ENCODE measurements at regions not wholly inside any gene's neighbourhood (a gene's known extent, or its start where the extent isn't known, plus 50 kb on each side); places are given as distances from the start of the nearest gene placed in this dataset.

DNA sequence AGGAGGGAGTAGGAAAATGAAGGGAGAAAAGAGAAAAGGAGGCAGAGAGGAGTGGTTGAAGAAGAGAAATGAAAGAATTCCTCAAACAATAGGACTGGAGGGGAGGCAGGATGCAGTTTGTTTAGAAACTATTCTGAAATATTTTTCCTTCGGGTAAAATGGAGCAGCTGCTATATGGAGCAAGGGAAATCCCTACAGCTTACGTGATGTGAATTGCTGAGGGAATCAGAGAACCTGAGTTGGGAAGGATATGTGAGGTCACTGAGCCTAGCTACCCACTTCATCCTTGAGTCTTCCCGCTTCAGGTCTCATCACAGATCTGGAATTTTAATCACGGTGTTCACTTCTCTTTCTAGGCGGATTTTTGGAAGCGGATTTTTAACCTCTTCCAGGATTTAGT lies 204.3 kb downstream of the ERCC6L2 start:
- H3K27me3 ChIP-seq = no peaks in the 10 kb centered on the region
- H3K27ac ChIP-seq = peak overlapping the region in 4 of 5 donors; percentile 34 to 68 (median 52)
- H3K4me3 ChIP-seq = no peak overlapping the region
- TF ChIP-seq, protein P1, sequence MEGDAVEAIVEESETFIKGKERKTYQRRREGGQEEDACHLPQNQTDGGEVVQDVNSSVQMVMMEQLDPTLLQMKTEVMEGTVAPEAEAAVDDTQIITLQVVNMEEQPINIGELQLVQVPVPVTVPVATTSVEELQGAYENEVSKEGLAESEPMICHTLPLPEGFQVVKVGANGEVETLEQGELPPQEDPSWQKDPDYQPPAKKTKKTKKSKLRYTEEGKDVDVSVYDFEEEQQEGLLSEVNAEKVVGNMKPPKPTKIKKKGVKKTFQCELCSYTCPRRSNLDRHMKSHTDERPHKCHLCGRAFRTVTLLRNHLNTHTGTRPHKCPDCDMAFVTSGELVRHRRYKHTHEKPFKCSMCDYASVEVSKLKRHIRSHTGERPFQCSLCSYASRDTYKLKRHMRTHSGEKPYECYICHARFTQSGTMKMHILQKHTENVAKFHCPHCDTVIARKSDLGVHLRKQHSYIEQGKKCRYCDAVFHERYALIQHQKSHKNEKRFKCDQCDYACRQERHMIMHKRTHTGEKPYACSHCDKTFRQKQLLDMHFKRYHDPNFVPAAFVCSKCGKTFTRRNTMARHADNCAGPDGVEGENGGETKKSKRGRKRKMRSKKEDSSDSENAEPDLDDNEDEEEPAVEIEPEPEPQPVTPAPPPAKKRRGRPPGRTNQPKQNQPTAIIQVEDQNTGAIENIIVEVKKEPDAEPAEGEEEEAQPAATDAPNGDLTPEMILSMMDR (IDR thresholded peaks at IDR 0.05) = no peak
- TF ChIP-seq POLR2AphosphoS5 (IDR thresholded peaks at IDR 0.05) (no peak), EP300 (IDR thresholded peaks at IDR 0.05) (no peak), POLR2A (IDR thresholded peaks at IDR 0.05) (no peak)
- no peaks in the 10 kb centered on the region for H3K36me3 ChIP-seq
- WGBS, 5 donors = 60 to 82% (median 73%) methylated on average over 6 of the region's 6 CpGs
- DNase-seq = no peak
- intact Hi-C loops (cut with DNase I; ENCODE audit: low total_unique reads) = no loop called here
- H3K9me3 ChIP-seq = no peaks in the 10 kb centered on the region
- peaks cover 5 to 43% (median 19%) of the 10 kb centered on the region in 4 donors for H3K4me1 ChIP-seq

DNA sequence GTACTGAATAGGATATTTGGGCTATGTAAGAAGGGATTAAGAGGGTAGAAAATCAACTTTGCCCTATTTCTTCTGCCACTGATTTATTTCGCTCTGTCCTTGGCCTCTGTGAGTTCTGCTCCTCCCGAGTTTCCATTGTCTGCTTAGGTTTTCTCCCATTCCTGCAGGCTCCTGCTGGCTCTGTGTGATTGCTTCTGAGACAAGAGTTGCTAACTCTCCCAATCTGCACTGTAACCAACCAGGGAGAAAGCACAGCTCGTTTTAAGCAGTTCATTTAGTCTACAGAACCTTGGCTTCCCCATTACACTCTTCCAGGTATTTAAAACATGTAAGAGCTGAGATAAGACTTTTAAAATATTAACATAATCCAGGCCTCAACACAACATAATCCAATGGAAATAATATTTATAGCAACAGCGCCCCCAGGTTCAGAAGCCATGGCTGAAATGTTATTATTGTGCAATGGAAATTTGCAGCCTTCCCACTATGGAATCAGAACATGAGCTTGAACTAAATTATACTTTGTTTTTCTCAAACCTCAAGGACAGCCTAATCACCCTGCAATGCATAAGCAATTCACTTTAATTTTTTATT lies 203.5 kb downstream of the ERCC6L2 start:
- H3K27ac ChIP-seq = peak overlapping the region in 3 of 5 donors; percentile 43 to 68 (median 60)

DNA sequence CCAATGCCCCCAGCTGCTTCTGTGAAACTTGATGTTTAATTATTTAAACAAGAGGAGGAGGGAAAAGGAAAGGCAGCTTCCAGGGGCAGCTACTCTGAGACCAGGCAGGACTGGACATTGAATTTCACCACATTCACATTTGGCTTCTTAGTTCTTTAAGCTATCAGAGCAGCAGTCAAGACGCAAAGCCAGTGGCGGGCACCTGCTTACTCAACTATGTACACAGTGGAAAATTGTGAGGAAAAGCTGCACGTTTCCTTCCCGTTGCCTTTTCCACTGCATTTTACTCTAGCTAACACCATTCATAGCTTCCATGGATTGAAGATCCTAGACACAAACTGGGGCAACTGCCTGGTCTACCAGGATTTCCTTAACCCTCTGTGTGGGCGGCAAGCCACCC lies 200.3 kb downstream of the ERCC6L2 start:
- intact Hi-C loops (cut with DNase I; ENCODE audit: low total_unique reads) = no loop called here
- H3K4me1 ChIP-seq = peaks cover 23 to 63% (median 45%) of the 10 kb centered on the region in 4 donors
- no peaks in the 10 kb centered on the region for H3K36me3 ChIP-seq
- peak in 2 of 3 donors; percentile 43 to 66 for TF ChIP-seq POLR2AphosphoS5 (IDR thresholded peaks at IDR 0.05)
- TF ChIP-seq, protein P1 (IDR thresholded peaks at IDR 0.05) = no peak
- WGBS, 5 donors = 40 to 70% (median 62%) methylated on average over 5 of the region's 5 CpGs
- no peaks in the 10 kb centered on the region for H3K9me3 ChIP-seq
- peak overlapping the region; percentile 20 to 88 (median 74) for H3K27ac ChIP-seq
- H3K4me3 ChIP-seq = no peak overlapping the region
- DNase-seq = peak; percentile 39 to 76
- no peaks in the 10 kb centered on the region for H3K27me3 ChIP-seq

More for the DNA sequence above, 203.5 kb downstream of the ERCC6L2 start:
- Histone ChIP-seq H3K27me3 (no peaks in the 10 kb centered on the region), H3K9me3 (no peaks in the 10 kb centered on the region), H3K4me1 (peaks cover 8 to 50% (median 27%) of the 10 kb centered on the region in 4 donors), H3K4me3 (no peak overlapping the region), H3K36me3 (no peaks in the 10 kb centered on the region)
- 33 to 53% (median 49%) methylated on average over 4 of the region's 4 CpGs for WGBS, 5 donors
- intact Hi-C loops (cut with DNase I; ENCODE audit: low total_unique reads) = no loop called here
- no peak for TF ChIP-seq EP300 (IDR thresholded peaks at IDR 0.05)
- TF ChIP-seq, protein P1 (IDR thresholded peaks at IDR 0.05) = peak in 1 of 7 experiments; percentile 10
- TF ChIP-seq POLR2A (IDR thresholded peaks at IDR 0.05) = no peak
- TF ChIP-seq POLR2AphosphoS5 (IDR thresholded peaks at IDR 0.05) = peak in 1 of 3 donors; percentile 34
- peak in 1 of 2 donors; percentile 51 for DNase-seq

DNA sequence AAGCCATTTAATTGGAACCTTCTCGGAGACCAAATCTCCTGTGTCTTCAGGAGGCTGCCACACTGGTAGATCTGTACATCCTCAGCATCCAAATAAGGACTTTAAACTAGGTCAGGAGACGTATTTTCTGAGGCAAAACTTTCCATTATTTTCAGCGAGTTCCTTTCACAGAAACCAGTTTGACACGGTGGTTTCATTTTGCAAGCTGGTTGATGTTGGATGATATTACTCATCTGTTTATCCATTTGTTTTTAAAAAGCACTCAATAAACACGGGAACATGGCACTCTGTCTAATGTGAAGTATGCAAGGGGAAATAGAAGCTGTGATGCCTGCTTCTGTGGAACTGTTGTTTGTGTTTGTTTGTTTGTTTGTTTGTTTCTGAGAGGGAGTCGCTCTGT lies 199.6 kb downstream of the ERCC6L2 start:
- peak overlapping the region; percentile 20 to 88 (median 74) for H3K27ac ChIP-seq
- H3K27me3 ChIP-seq = no peaks in the 10 kb centered on the region
- no peak overlapping the region for H3K4me3 ChIP-seq
- no peak for DNase-seq
- 50 to 73% (median 63%) methylated on average over 6 of the region's 6 CpGs for WGBS, 5 donors
- intact Hi-C loops (cut with DNase I; ENCODE audit: low total_unique reads) = no loop called here
- H3K36me3 ChIP-seq = no peaks in the 10 kb centered on the region
- TF ChIP-seq POLR2A (IDR thresholded peaks at IDR 0.05) = no peak
- TF ChIP-seq, protein P1 (IDR thresholded peaks at IDR 0.05) = no peak
- no peak for TF ChIP-seq POLR2AphosphoS5 (IDR thresholded peaks at IDR 0.05)
- TF ChIP-seq EP300 (IDR thresholded peaks at IDR 0.05) = no peak
- H3K4me1 ChIP-seq = peaks cover 19 to 56% (median 45%) of the 10 kb centered on the region in 4 donors
- no peaks in the 10 kb centered on the region for H3K9me3 ChIP-seq

Measured in stomach (tissue), 8 donors.